Adrenal gland (tissue), 5 donors: ENCODE measurements at regions not wholly inside any gene's neighbourhood (a gene's known extent, or its start where the extent isn't known, plus 50 kb on each side); places are given as distances from the start of the nearest gene placed in this dataset.
"Not testable (repeated sequence)": the region's sequence is repeated elsewhere in the genome, so short reads cannot be mapped to it uniquely, and the experiment has no call there.

ENCODE experiments used
- CTCF ChIP-seq, 6 experiments: fragments of 450-650 bp in 4 of 6; fragments of 200-600 bp in 2 of 6; sonication (generic) in 1 of 6; IDR thresholded peaks; 1 replicate in 5 of 6; 2 replicates in 1 of 6; pipeline versions ENCODE4 v1.5.1 to v1.8.0; 2016 to 2021; ENCODE audit warnings: antibody characterized with exemption in 6 of 6, mild to moderate bottlenecking in 2 of 6, moderate library complexity in 1 of 6
- POLR2A ChIP-seq, 2 donors: fragments of 450-650 bp; IDR thresholded peaks; one replicate each; pipeline ENCODE4 v1.6.1; 2017; ENCODE audit warnings: antibody characterized with exemption in 2 of 2, mild to moderate bottlenecking in 2 of 2, moderate library complexity in 1 of 2
- donor health status: DM: no; HTN: no; CAD: no.

- not testable (repeated sequence) for TF ChIP-seq POLR2A, CTCF (IDR thresholded peaks at IDR 0.05)
These were observed 105.2 kb upstream of the BEND4 start for GRCh38 chr4:42257645-42258044.
